AG10803 (cell line): ENCODE measurements at regions not wholly inside any gene's neighbourhood (a gene's known extent, or its start where the extent isn't known, plus 50 kb on each side); places are given as distances from the start of the nearest gene placed in this dataset.
A peak's percentile ranks its signal among the peaks of the same experiment; 100 is the strongest.
"Not testable (repeated sequence)": the region's sequence is repeated elsewhere in the genome, so short reads cannot be mapped to it uniquely, and the experiment has no call there.

Experiments
- DNase-seq: peaks from one replicate; pipeline ENCODE4 v3.0.0; 2010; ENCODE audit warnings: low read depth
- H3K4me3 ChIP-seq: 2 replicates; pipeline ENCODE4 v1.5.1; 2011; ENCODE audit warnings: mild to moderate bottlenecking, low read length, control low read depth
- TF ChIP-seq, protein P1 (sequence below): conservative IDR thresholded peaks from 2 replicates; pipeline ENCODE4 v1.5.1; 2011; ENCODE audit warnings: mild to moderate bottlenecking, low read length, control low read depth, inconsistent platforms

DNA sequence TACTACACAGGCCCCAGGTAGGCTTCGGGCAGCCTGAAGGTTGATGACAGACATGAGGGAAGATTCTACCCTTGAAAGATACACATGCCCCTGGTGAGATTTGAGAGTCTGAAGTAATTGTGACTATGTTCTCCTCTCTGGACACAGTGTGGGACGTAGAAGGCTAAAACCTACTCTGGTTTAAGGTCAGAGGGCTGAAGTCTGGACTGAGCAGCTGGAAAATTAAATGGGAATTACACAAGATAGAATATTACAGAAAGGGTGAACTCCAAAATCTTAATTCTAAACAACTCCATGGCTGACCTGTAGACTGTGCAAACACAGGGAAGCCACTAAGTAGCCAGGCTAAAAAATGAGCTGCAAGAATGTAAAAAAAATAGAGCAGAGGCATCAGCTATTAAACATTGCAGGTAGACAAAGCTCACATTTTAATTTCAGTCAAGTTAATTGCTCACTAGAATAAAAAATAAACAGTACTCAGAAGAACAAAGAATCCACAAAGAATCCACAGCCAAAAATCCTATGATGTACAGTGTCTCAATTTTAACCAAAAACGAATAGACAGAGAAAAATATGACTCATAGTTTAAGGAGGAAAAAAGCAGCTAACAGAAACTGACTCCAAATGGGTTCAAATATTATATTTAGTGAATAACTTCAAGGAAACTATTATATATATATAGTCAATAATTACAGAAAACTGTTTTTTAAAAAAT is 170.4 kb downstream of the PCDH18 start:
- TF ChIP-seq, protein P1, sequence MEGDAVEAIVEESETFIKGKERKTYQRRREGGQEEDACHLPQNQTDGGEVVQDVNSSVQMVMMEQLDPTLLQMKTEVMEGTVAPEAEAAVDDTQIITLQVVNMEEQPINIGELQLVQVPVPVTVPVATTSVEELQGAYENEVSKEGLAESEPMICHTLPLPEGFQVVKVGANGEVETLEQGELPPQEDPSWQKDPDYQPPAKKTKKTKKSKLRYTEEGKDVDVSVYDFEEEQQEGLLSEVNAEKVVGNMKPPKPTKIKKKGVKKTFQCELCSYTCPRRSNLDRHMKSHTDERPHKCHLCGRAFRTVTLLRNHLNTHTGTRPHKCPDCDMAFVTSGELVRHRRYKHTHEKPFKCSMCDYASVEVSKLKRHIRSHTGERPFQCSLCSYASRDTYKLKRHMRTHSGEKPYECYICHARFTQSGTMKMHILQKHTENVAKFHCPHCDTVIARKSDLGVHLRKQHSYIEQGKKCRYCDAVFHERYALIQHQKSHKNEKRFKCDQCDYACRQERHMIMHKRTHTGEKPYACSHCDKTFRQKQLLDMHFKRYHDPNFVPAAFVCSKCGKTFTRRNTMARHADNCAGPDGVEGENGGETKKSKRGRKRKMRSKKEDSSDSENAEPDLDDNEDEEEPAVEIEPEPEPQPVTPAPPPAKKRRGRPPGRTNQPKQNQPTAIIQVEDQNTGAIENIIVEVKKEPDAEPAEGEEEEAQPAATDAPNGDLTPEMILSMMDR = no peak
- DNase-seq = no peak
- H3K4me3 ChIP-seq = no peak overlapping the region

DNA sequence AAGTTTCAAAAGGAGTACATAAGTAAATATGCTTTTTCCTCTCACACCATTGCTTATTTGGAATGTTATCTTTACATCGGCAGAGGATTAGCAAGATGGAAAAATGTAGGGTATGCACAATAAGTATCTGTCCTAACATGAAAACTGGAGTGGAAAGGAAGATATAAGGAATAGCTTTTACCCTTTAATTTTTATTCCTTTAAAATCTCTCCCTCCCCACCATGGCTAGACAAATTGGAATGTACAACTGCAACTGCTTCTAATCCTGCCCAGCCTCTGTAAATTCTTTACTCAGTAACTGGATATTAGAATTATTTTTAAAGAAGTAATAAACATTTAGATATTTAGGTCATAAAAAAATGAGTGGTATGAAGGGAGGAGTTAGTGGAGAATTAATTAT is 171.5 kb downstream of the PCDH18 start:
- no peak overlapping the region for H3K4me3 ChIP-seq
- DNase-seq = peak; percentile 30
- TF ChIP-seq, protein P1 = no peak

DNA sequence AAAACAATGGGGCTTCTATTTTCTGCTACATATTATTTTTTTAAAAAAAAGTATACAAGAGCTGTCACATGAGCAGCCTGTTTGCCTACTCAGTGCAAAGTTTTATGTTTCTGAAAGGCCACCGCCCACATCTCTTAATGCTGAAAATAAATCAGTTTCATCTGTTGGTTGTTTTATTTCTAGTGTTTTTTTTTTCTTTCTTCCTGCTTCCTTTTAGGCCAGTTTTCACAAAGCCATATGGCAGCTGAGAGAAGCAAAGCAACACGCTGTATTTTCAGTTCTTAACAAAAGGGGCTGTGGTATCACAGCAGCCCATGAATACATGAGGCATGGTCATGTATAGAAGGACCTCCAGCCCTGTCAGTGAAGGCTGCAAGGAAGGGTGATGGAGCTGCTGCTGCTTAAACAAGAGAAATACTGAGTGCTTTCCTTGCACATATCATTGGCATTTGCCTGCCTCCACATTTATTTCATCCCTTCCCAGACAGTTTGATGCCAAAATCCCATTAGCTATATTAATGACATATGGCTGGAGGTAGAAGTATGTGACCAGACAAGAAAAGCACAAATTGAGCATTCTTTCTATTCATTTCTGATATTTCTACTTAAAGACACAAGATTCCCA is 172.5 kb downstream of the PCDH18 start:
- TF ChIP-seq, protein P1 = no peak
- DNase-seq = peak; percentile 86
- H3K4me3 ChIP-seq = no peak overlapping the region

DNA sequence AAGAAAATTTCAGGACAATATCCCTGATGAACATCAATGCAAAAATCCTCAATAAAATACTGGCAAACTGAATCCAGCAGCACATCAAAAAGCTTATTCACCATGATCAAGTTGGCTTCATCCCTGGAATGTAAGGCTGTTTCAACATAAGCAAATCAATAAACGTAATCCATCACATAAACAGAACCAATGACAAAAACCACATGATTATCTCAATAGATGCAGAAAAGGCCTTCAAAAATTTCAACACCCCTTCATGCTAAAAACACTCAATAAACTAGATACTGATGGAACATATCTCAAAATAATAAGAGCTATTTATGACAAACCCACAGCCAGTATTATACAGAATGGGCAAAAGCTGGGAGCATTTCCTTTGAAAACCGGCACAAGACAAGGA is 177.7 kb downstream of the PCDH18 start:
- not testable (repeated sequence) for DNase-seq, H3K4me3 ChIP-seq

DNA sequence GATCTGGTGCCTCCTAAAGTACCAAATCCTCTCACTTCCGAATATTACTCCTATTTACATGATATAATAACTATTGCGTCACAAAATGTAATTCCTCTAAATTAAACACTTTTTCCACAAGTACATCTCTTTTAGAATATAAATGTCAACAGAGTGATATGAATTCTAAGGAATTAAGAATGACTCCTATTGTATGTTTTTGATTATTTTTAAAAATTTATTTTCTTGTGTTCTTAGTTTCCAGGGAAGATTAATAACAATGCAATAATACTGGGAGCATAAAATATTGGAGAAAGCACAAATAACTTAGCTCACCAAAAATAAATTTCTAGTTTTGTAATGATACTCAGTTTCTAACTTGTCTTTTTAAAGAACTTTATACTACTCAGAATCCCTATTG is 184.9 kb downstream of the PCDH18 start:
- DNase-seq = no peak

DNA sequence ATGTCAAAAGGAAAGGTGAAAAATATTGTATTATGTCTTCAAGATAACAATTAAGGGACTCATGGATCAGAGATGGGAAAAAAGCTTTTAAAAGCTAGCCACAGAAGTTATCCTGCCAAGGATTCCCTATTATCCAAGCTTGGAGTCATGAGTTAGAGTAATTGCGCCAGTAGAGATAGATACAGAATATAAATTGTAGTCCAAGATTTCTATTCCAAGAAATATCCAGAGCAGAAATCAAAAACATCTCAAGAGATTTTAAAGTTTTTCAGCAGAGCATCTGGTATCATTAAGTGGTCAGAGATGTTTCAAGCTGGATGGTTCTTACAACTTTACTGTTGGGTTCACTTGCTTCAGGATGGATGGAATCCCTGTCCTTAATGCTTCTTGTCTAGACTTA is 186.7 kb downstream of the PCDH18 start:
- TF ChIP-seq, protein P1 = no peak
- no peak for DNase-seq
- H3K4me3 ChIP-seq = no peak overlapping the region

More for the DNA sequence above, 184.9 kb downstream of the PCDH18 start:
- no peak overlapping the region for H3K4me3 ChIP-seq
- TF ChIP-seq, protein P1 = no peak

DNA sequence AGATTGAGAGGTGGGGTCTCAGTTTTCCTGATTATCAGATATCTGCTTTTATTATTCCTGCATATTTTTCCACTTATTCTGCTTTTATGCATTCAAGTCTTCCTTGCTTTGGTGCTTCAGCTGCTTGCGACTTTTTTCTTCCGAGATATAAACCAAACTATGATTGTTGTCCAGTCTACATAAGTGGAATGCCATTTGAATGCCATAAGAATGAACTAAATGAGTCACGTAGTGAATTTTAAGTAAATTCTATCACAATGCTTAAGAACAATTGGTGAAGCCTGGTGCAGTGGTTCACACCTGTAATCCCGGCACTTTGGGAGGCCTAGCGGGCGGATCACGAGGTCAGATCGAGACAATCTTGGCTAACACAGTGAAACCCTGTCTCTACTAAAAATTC is 189.1 kb downstream of the PCDH18 start:
- no peak overlapping the region for H3K4me3 ChIP-seq
- TF ChIP-seq, protein P1 = no peak
- DNase-seq = peak; percentile 2
